ENCODE measurements at regions not wholly inside any gene's neighbourhood (a gene's known extent, or its start where the extent isn't known, plus 50 kb on each side); places are given as distances from the start of the nearest gene placed in this dataset.
A peak's percentile ranks its signal among the peaks of the same experiment; 100 is the strongest.

DNA sequence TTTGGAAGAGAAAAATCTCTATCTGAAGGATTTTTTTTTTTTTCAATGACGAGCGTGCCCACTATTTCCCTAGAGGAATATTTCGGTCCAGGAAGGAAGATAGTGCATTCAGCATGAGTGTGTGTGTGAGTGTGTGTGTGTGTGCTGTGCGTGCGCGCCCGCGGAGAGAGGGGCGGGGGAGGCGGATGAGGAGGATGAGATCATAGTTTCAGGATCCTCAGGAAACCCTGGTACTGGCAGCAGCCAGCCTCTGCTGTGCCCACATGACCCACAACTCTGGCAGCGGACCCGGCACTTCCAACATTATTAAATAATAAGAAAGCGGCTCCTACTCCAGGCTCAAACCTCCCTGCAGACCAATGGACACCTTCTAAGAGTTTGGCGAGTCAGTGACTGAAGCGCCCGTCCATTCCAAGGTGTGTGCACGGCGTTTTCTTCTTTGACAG, 217.0 kb upstream of the DTNA start (continued):
- TF ChIP-seq, protein P1, sequence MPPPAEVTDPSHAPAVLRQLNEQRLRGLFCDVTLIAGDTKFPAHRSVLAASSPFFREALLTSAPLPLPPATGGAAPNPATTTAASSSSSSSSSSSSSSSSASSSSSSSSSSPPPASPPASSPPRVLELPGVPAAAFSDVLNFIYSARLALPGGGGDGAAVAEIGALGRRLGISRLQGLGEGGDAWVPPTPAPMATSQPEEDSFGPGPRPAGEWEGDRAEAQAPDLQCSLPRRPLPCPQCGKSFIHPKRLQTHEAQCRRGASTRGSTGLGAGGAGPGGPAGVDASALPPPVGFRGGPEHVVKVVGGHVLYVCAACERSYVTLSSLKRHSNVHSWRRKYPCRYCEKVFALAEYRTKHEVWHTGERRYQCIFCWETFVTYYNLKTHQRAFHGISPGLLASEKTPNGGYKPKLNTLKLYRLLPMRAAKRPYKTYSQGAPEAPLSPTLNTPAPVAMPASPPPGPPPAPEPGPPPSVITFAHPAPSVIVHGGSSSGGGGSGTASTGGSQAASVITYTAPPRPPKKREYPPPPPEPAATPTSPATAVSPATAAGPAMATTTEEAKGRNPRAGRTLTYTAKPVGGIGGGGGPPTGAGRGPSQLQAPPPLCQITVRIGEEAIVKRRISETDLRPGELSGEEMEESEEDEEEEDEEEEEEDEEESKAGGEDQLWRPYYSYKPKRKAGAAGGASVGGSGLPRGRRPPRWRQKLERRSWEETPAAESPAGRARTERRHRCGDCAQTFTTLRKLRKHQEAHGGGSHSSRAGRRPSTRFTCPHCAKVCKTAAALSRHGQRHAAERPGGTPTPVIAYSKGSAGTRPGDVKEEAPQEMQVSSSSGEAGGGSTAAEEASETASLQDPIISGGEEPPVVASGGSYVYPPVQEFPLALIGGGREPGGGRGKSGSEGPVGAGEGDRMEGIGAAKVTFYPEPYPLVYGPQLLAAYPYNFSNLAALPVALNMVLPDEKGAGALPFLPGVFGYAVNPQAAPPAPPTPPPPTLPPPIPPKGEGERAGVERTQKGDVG (CRISPR knock-in tag; IDR thresholded peaks at IDR 0.05; ENCODE audit: borderline replicate concordance): no peak
- TF ChIP-seq KLF6 (CRISPR knock-in tag; IDR thresholded peaks at IDR 0.05) (no peak), ZMAT3 (CRISPR knock-in tag; conservative IDR thresholded peaks at IDR 0.05) (no peak), KMT2A (CRISPR knock-in tag; IDR thresholded peaks at IDR 0.05) (peak; percentile 18; the same call in 1 of the 2 replicates), POGZ (CRISPR knock-in tag; IDR thresholded peaks at IDR 0.05) (0 out of 2 replicates have a peak, but pooled peaks have one; percentile 20), HHEX (CRISPR knock-in tag; IDR thresholded peaks at IDR 0.05) (no peak), ZMYM4 (CRISPR knock-in tag; IDR thresholded peaks at IDR 0.05) (no peak), FOXJ3 (CRISPR knock-in tag; IDR thresholded peaks at IDR 0.05; ENCODE audit: borderline replicate concordance) (no peak), SIX4 (CRISPR knock-in tag; IDR thresholded peaks at IDR 0.05) (no peak), ZNF589 (CRISPR knock-in tag; conservative IDR thresholded peaks at IDR 0.05) (no peak), TEAD2 (CRISPR knock-in tag; IDR thresholded peaks at IDR 0.05) (no peak)
- TF ChIP-seq, protein P2, sequence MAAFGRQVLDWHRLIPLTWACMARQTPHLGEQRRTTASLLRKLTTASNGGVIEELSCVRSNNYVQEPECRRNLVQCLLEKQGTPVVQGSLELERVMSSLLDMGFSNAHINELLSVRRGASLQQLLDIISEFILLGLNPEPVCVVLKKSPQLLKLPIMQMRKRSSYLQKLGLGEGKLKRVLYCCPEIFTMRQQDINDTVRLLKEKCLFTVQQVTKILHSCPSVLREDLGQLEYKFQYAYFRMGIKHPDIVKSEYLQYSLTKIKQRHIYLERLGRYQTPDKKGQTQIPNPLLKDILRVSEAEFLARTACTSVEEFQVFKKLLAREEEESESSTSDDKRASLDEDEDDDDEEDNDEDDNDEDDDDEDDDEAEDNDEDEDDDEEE (CRISPR knock-in tag; IDR thresholded peaks at IDR 0.05): no peak
- TF ChIP-seq, protein P3, sequence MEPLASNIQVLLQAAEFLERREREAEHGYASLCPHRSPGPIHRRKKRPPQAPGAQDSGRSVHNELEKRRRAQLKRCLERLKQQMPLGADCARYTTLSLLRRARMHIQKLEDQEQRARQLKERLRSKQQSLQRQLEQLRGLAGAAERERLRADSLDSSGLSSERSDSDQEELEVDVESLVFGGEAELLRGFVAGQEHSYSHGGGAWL (CRISPR knock-in tag; IDR thresholded peaks at IDR 0.05): no peak
- TF ChIP-seq, protein P4, sequence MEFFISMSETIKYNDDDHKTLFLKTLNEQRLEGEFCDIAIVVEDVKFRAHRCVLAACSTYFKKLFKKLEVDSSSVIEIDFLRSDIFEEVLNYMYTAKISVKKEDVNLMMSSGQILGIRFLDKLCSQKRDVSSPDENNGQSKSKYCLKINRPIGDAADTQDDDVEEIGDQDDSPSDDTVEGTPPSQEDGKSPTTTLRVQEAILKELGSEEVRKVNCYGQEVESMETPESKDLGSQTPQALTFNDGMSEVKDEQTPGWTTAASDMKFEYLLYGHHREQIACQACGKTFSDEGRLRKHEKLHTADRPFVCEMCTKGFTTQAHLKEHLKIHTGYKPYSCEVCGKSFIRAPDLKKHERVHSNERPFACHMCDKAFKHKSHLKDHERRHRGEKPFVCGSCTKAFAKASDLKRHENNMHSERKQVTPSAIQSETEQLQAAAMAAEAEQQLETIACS (CRISPR knock-in tag; IDR thresholded peaks at IDR 0.05): peak; percentile 61; the same call in 1 of the 2 replicates
- TF ChIP-seq, protein P5, sequence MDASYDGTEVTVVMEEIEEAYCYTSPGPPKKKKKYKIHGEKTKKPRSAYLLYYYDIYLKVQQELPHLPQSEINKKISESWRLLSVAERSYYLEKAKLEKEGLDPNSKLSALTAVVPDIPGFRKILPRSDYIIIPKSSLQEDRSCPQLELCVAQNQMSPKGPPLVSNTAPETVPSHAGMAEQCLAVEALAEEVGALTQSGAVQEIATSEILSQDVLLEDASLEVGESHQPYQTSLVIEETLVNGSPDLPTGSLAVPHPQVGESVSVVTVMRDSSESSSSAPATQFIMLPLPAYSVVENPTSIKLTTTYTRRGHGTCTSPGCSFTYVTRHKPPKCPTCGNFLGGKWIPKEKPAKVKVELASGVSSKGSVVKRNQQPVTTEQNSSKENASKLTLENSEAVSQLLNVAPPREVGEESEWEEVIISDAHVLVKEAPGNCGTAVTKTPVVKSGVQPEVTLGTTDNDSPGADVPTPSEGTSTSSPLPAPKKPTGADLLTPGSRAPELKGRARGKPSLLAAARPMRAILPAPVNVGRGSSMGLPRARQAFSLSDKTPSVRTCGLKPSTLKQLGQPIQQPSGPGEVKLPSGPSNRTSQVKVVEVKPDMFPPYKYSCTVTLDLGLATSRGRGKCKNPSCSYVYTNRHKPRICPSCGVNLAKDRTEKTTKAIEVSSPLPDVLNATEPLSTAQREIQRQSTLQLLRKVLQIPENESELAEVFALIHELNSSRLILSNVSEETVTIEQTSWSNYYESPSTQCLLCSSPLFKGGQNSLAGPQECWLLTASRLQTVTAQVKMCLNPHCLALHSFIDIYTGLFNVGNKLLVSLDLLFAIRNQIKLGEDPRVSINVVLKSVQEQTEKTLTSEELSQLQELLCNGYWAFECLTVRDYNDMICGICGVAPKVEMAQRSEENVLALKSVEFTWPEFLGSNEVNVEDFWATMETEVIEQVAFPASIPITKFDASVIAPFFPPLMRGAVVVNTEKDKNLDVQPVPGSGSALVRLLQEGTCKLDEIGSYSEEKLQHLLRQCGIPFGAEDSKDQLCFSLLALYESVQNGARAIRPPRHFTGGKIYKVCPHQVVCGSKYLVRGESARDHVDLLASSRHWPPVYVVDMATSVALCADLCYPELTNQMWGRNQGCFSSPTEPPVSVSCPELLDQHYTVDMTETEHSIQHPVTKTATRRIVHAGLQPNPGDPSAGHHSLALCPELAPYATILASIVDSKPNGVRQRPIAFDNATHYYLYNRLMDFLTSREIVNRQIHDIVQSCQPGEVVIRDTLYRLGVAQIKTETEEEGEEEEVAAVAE (CRISPR knock-in tag; IDR thresholded peaks at IDR 0.05; ENCODE audit: borderline replicate concordance): no peak
- TF ChIP-seq, protein P6, sequence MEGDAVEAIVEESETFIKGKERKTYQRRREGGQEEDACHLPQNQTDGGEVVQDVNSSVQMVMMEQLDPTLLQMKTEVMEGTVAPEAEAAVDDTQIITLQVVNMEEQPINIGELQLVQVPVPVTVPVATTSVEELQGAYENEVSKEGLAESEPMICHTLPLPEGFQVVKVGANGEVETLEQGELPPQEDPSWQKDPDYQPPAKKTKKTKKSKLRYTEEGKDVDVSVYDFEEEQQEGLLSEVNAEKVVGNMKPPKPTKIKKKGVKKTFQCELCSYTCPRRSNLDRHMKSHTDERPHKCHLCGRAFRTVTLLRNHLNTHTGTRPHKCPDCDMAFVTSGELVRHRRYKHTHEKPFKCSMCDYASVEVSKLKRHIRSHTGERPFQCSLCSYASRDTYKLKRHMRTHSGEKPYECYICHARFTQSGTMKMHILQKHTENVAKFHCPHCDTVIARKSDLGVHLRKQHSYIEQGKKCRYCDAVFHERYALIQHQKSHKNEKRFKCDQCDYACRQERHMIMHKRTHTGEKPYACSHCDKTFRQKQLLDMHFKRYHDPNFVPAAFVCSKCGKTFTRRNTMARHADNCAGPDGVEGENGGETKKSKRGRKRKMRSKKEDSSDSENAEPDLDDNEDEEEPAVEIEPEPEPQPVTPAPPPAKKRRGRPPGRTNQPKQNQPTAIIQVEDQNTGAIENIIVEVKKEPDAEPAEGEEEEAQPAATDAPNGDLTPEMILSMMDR (CRISPR knock-in tag; IDR thresholded peaks at IDR 0.05): no peak
- TF ChIP-seq, protein P7, sequence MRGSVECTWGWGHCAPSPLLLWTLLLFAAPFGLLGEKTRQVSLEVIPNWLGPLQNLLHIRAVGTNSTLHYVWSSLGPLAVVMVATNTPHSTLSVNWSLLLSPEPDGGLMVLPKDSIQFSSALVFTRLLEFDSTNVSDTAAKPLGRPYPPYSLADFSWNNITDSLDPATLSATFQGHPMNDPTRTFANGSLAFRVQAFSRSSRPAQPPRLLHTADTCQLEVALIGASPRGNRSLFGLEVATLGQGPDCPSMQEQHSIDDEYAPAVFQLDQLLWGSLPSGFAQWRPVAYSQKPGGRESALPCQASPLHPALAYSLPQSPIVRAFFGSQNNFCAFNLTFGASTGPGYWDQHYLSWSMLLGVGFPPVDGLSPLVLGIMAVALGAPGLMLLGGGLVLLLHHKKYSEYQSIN (CRISPR knock-in tag; IDR thresholded peaks at IDR 0.05; ENCODE audit: borderline replicate concordance): no peak
